Neural cell (in vitro differentiated cells): ENCODE measurements at regions not wholly inside any gene's neighbourhood (a gene's known extent, or its start where the extent isn't known, plus 50 kb on each side); places are given as distances from the start of the nearest gene placed in this dataset.

Experiments used
- H2AFZ ChIP-seq: fragments of 200-600, 300-800 bp; sonication (generic), shearing (Covaris generic); 2 replicates; pipeline ENCODE4 v1.6.0; 2014; ENCODE audit warnings: low read depth, mild to moderate bottlenecking, antibody characterized with exemption, low read length, moderate library complexity
- H3F3A ChIP-seq: fragments of 200-600 bp; shearing (Covaris generic); 2 replicates; pipeline ENCODE4 v1.6.1; 2016; ENCODE audit warnings: mild to moderate bottlenecking, moderate library complexity, mixed read lengths, antibody characterized with exemption, low read length; ENCODE audit not compliant: insufficient read depth, poor library complexity, severe bottlenecking
- H3K27ac ChIP-seq: fragments of 200-600, 300-800 bp; sonication (generic), shearing (Covaris generic); 2 replicates; pipeline ENCODE4 v1.5.1; 2014; ENCODE audit warnings: mild to moderate bottlenecking, low read length, moderate library complexity
- H3K27me3 ChIP-seq: fragments of 300-800, 200-600 bp; sonication (generic), shearing (Covaris generic); 2 replicates; pipeline ENCODE4 v1.6.0; 2014; ENCODE audit warnings: mild to moderate bottlenecking, low read depth, low read length, moderate library complexity; ENCODE audit not compliant: insufficient read depth
- H3K36me3 ChIP-seq: fragments of 300-800, 200-600 bp; sonication (generic), shearing (Covaris generic); 2 replicates; pipeline ENCODE4 v1.5.1; 2014; ENCODE audit warnings: mild to moderate bottlenecking, antibody characterized with exemption, low read length, moderate library complexity; ENCODE audit not compliant: insufficient read depth
- H3K4me2 ChIP-seq: fragments of 300-800, 200-600 bp; sonication (generic), shearing (Covaris generic); 2 replicates; pipeline ENCODE4 v1.6.0; 2014; ENCODE audit warnings: mild to moderate bottlenecking, low read length
- H3K4me3 ChIP-seq: fragments of 300-800, 200-600 bp; sonication (generic), shearing (Covaris generic); 2 replicates; pipeline ENCODE4 v1.5.1; 2014; ENCODE audit warnings: mild to moderate bottlenecking, low read length, moderate library complexity
- H3K79me2 ChIP-seq: fragments of 200-600 bp; shearing (Covaris generic); replicated peaks from 2 replicates; pipeline ENCODE4 v1.6.0; 2014; ENCODE audit warnings: mild to moderate bottlenecking, low read length, moderate library complexity; ENCODE audit not compliant: insufficient read depth
- H3K9ac ChIP-seq: fragments of 300-800, 200-600 bp; sonication (generic), shearing (Covaris generic); 2 replicates; pipeline ENCODE4 v1.6.1; 2016; ENCODE audit warnings: mild to moderate bottlenecking, low read length, mixed read lengths
- H3K9me2 ChIP-seq: fragments of 200-600 bp; shearing (Covaris generic); 2 replicates; pipeline ENCODE4 v1.6.1; 2016; ENCODE audit warnings: mild to moderate bottlenecking, low read length, mixed read lengths; ENCODE audit not compliant: insufficient read depth
- H3K9me3 ChIP-seq: fragments of 200-600, 300-800 bp; sonication (generic), shearing (Covaris generic); 2 replicates; pipeline ENCODE4 v1.6.1; 2016; ENCODE audit warnings: mild to moderate bottlenecking, mixed run types, low read length, moderate library complexity, mixed read lengths
- H4K20me1 ChIP-seq: fragments of 200-600 bp; shearing (Covaris generic); 2 replicates; pipeline ENCODE4 v1.6.1; 2016; ENCODE audit warnings: mild to moderate bottlenecking, mixed run types; ENCODE audit not compliant: insufficient read depth
- EP300 ChIP-seq: fragments of 450-650 bp; conservative IDR thresholded peaks from 2 replicates; pipeline ENCODE4 v1.6.1; 2014; ENCODE audit warnings: antibody characterized with exemption, mild to moderate bottlenecking, moderate library complexity; ENCODE audit not compliant: poor library complexity, severe bottlenecking
- EZH2 ChIP-seq: fragments of 200-600, 300-800 bp; shearing (Covaris generic), sonication (generic); IDR thresholded peaks from 2 replicates; pipeline ENCODE4 v1.6.1; 2014; ENCODE audit warnings: antibody characterized with exemption, low read length, borderline replicate concordance, mild to moderate bottlenecking; ENCODE audit not compliant: insufficient read depth, poor library complexity, severe bottlenecking
- MXI1 ChIP-seq: fragments of 450-650 bp; conservative IDR thresholded peaks from 2 replicates; pipeline ENCODE4 v1.6.1; 2014; ENCODE audit warnings: antibody characterized with exemption, mild to moderate bottlenecking; ENCODE audit not compliant: poor library complexity, severe bottlenecking
- POLR2AphosphoS5 ChIP-seq: IDR thresholded peaks from 2 replicates; pipeline ENCODE4 v1.6.1; 2012
- RAD21 ChIP-seq: fragments of 450-650 bp; conservative IDR thresholded peaks from 2 replicates; pipeline ENCODE4 v1.6.1; 2014; ENCODE audit warnings: antibody characterized with exemption, mild to moderate bottlenecking, moderate library complexity
- REST ChIP-seq: IDR thresholded peaks from 2 replicates; pipeline ENCODE4 v1.6.1; 2012; ENCODE audit warnings: borderline replicate concordance

- Histone ChIP-seq H3K27me3 (no peaks in the 10 kb centered on the region), H4K20me1 (no peaks in the 10 kb centered on the region), H3K4me2 (no peak overlapping the region), H3K4me3 (no peak overlapping the region), H2AFZ (no peak overlapping the region), H3K9me2 (no peaks in the 10 kb centered on the region), H3K27ac (no peak overlapping the region), H3F3A (no peaks in the 10 kb centered on the region), H3K36me3 (no peaks in the 10 kb centered on the region), H3K9ac (no peak overlapping the region), H3K9me3 (no peaks in the 10 kb centered on the region), H3K79me2 (no peaks in the 10 kb centered on the region)
- TF ChIP-seq RAD21 (no peak), REST (no peak)
Measured at GRCh38 chr5:99081711-99082110, 152.9 kb upstream of the CHD1 start.

- Histone ChIP-seq H3K4me2 (no peak overlapping the region), H3K36me3 (no peaks in the 10 kb centered on the region), H2AFZ (no peak overlapping the region)
Measured at GRCh38 chr5:99076723-99077640, 148.2 kb upstream of the CHD1 start.

More at GRCh38 chr5:99076723-99077640, 148.2 kb upstream of the CHD1 start:
- TF ChIP-seq RAD21 (no peak), EP300 (no peak), MXI1 (no peak), EZH2 (no peak), REST (no peak), POLR2AphosphoS5 (no peak)
- Histone ChIP-seq H3K9me2 (no peaks in the 10 kb centered on the region), H3K9ac (no peak overlapping the region), H4K20me1 (no peaks in the 10 kb centered on the region), H3F3A (no peaks in the 10 kb centered on the region), H3K27me3 (no peaks in the 10 kb centered on the region), H3K79me2 (no peaks in the 10 kb centered on the region), H3K27ac (no peak overlapping the region), H3K9me3 (no peaks in the 10 kb centered on the region), H3K4me3 (no peak overlapping the region)
